HepG2 (cell line): ENCODE measurements at regions not wholly inside any gene's neighbourhood (a gene's known extent, or its start where the extent isn't known, plus 50 kb on each side); places are given as distances from the start of the nearest gene placed in this dataset.

Experiments used
- ATAC-seq: fragments of 200-7000 bp; cut with Tn5 transposase; 3 replicates; pipeline ENCODE4 v1.9.1; 2020; ENCODE audit warnings: mild to moderate bottlenecking, moderate library complexity
- BruUV-seq: library from RNA; stranded (reverse); fragments of 400-500 nt; replicated peaks from 2 replicates; lab custom pipeline; 2021; lab: Mats Ljungman, UMichigan
- CTCF ChIA-PET: fragments of 300-600 bp; formaldehyde crosslinking; extraction: SDS; loops from one replicate; lab custom pipeline; 2021; ENCODE audit warnings: low total read pairs, inconsistent platforms, low intra/inter-chr PET ratio; lab: Yijun Ruan, JAX
- POLR2A ChIA-PET: fragments of 350-600 bp; sonication (Branson Sonifier 250); formaldehyde crosslinking; loops from one replicate; lab custom pipeline; 2020; ENCODE audit warnings: antibody characterized with exemption, inconsistent platforms; lab: Yijun Ruan, JAX
- DNase-seq: peaks from one replicate; pipeline ENCODE4 v3.0.0-alpha.2; 2015; ENCODE audit warnings: low spot score
- FAIRE-seq: peaks from 3 replicates; lab custom pipeline; 2011; peaks lifted over from hg19 to GRCh38; lab: Jason Lieb, UNC
- H2AFZ ChIP-seq: one replicate; pipeline ENCODE4 v1.6.1; 2011; ENCODE audit warnings: low read length, inconsistent platforms
- H3K27ac ChIP-seq: fragments of 300-600 bp; 3 replicates; pipeline ENCODE4 v1.8.0; 2011; ENCODE audit warnings: mixed run types, mild to moderate bottlenecking, mixed read lengths, low read length, inconsistent platforms; ENCODE audit not compliant: insufficient read depth; ENCODE audit errors: extremely low read length
- H3K27me3 ChIP-seq, 2 experiments: fragments of 200-600 bp in 1 of 2; 2 replicates in 1 of 2; 3 replicates in 1 of 2; pipeline versions ENCODE4 v1.6.0 to v1.8.0; 2011; ENCODE audit warnings: low read length in 2 of 2, mild to moderate bottlenecking in 2 of 2, moderate library complexity in 2 of 2, inconsistent platforms in 1 of 2; ENCODE audit not compliant: insufficient read depth in 2 of 2, control insufficient read depth in 1 of 2
- H3K36me3 ChIP-seq, 2 experiments: fragments of 200-600 bp in 1 of 2; replicated peaks in 1 of 2; 2 replicates in 1 of 2; 3 replicates in 1 of 2; pipeline versions ENCODE4 v1.5.1 to v1.8.0; 2011; ENCODE audit warnings: low read length in 2 of 2, inconsistent platforms in 1 of 2; ENCODE audit not compliant: insufficient read depth in 2 of 2, control insufficient read depth in 1 of 2
- H3K4me1 ChIP-seq: 2 replicates; pipeline ENCODE4 v1.5.1; 2012; ENCODE audit warnings: low read length, inconsistent platforms; ENCODE audit not compliant: insufficient read depth
- H3K4me2 ChIP-seq: 2 replicates; pipeline ENCODE4 v1.6.0; 2011; ENCODE audit warnings: low read depth, low read length, inconsistent platforms
- H3K4me3 ChIP-seq, 3 experiments: fragments of 200-600 bp in 1 of 3; sonication (generic), shearing (Covaris generic) in 1 of 3; replicated peaks in 1 of 3; 2 replicates each; pipeline ENCODE4 v1.5.1; 2011 to 2016; ENCODE audit warnings: low read length in 3 of 3, inconsistent platforms in 2 of 3, low read depth in 2 of 3, mild to moderate bottlenecking in 2 of 3, control low read depth in 1 of 3, mixed read lengths in 1 of 3; ENCODE audit not compliant: insufficient read depth in 1 of 3
- H3K79me2 ChIP-seq: one replicate; pipeline ENCODE4 v1.6.1; 2011; ENCODE audit warnings: low read length, inconsistent platforms; ENCODE audit not compliant: insufficient read depth
- H3K9ac ChIP-seq: 2 replicates; pipeline ENCODE4 v1.6.0; 2011; ENCODE audit warnings: mild to moderate bottlenecking, low read depth, low read length, inconsistent platforms; ENCODE audit not compliant: insufficient read depth
- H3K9me3 ChIP-seq: 2 replicates; pipeline ENCODE4 v1.5.1; 2012; ENCODE audit warnings: mild to moderate bottlenecking, low read length
- H4K20me1 ChIP-seq: 2 replicates; pipeline ENCODE4 v1.6.0; 2011; ENCODE audit warnings: inconsistent platforms, mild to moderate bottlenecking, low read length, moderate library complexity; ENCODE audit not compliant: insufficient read depth
- CC2D1A ChIP-seq: sonication (generic); formaldehyde crosslinking; IDR thresholded peaks from 2 replicates; pipeline ENCODE4 v1.8.1; 2023; ENCODE audit warnings: mild to moderate bottlenecking, missing genetic modification reagents
- CENPT ChIP-seq: sonication (generic); formaldehyde crosslinking; IDR thresholded peaks from 2 replicates; pipeline ENCODE4 v1.8.0; 2022; ENCODE audit warnings: low read depth, mild to moderate bottlenecking, moderate library complexity, missing genetic modification reagents
- FOXA3 ChIP-seq: IDR thresholded peaks from 2 replicates; pipeline ENCODE4 v1.6.1; 2016; ENCODE audit warnings: missing genetic modification reagents, missing compliant biosample characterization
- IKZF1 ChIP-seq: fragments of 450-650 bp; IDR thresholded peaks from 2 replicates; pipeline ENCODE4 v1.7.1; 2016
- MIER3 ChIP-seq: IDR thresholded peaks from 2 replicates; pipeline ENCODE4 v1.6.1; 2016; ENCODE audit warnings: missing compliant biosample characterization, borderline replicate concordance
- NFYB ChIP-seq: sonication (generic); formaldehyde crosslinking; IDR thresholded peaks from 2 replicates; pipeline ENCODE4 v1.4.0; 2020; ENCODE audit warnings: missing genetic modification reagents
- YEATS4 ChIP-seq: sonication (generic); formaldehyde crosslinking; IDR thresholded peaks from 2 replicates; pipeline ENCODE4 v1.4.0; 2020; ENCODE audit warnings: missing genetic modification reagents, borderline replicate concordance
- ZNF674 ChIP-seq: sonication (generic); formaldehyde crosslinking; IDR thresholded peaks from 2 replicates; pipeline ENCODE4 v1.5.0; 2020; ENCODE audit warnings: low read depth, mild to moderate bottlenecking, missing genetic modification reagents
- whole genome bisulfite sequencing: methylation state at CpG from one replicate; pipeline ENCODE4 v1.1.6; 2017; ENCODE audit warnings: low lambda C conversion rate; 5-methylcytosine and 5-hydroxymethylcytosine counted together
- in situ Hi-C: cut with HindIII; loops from 2 replicates; pipeline ENCODE4 v1.10.0; 2017; ENCODE audit warnings: low pct_unique_long_range_greater_than_20kb; ENCODE audit not compliant: extremely low pct_ligation_motif_present
- intact Hi-C: fragments of 100-400 bp; cut with micrococcal nuclease; formaldehyde crosslinking; loops from one replicate; pipeline ENCODE4 v1.10.0; 2022; ENCODE audit not compliant: unreplicated experiment
- TF ChIP-seq, protein P1 (sequence below): sonication (generic); formaldehyde crosslinking; IDR thresholded peaks from 2 replicates; pipeline ENCODE4 v1.5.1; 2020; ENCODE audit warnings: missing genetic modification reagents, mild to moderate bottlenecking, borderline replicate concordance

DNA sequence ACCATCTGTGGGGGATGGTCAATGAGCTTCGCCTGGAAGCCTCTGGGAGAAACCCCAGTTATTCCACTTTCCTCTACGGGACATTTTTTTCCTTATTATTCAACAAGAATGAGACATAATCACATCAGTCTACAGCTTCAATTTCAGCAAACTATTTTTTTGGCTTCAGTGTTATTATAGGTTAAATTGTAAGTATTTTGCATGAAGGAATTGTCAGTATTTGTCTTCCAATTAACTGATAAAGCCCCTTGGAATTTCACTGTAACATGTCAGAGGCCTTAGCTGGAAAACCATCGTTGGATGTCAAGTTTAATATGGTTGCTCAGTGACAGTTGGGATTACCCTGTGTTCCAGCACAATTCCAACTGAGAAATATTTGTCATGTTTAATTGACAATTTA lies 480.9 kb upstream of the CHST9 start (continued):
- TF ChIP-seq, protein P1, sequence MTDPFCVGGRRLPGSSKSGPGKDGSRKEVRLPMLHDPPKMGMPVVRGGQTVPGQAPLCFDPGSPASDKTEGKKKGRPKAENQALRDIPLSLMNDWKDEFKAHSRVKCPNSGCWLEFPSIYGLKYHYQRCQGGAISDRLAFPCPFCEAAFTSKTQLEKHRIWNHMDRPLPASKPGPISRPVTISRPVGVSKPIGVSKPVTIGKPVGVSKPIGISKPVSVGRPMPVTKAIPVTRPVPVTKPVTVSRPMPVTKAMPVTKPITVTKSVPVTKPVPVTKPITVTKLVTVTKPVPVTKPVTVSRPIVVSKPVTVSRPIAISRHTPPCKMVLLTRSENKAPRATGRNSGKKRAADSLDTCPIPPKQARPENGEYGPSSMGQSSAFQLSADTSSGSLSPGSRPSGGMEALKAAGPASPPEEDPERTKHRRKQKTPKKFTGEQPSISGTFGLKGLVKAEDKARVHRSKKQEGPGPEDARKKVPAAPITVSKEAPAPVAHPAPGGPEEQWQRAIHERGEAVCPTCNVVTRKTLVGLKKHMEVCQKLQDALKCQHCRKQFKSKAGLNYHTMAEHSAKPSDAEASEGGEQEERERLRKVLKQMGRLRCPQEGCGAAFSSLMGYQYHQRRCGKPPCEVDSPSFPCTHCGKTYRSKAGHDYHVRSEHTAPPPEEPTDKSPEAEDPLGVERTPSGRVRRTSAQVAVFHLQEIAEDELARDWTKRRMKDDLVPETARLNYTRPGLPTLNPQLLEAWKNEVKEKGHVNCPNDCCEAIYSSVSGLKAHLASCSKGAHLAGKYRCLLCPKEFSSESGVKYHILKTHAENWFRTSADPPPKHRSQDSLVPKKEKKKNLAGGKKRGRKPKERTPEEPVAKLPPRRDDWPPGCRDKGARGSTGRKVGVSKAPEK = no peak
- TF ChIP-seq, all 625 proteins: peak for 0

DNA sequence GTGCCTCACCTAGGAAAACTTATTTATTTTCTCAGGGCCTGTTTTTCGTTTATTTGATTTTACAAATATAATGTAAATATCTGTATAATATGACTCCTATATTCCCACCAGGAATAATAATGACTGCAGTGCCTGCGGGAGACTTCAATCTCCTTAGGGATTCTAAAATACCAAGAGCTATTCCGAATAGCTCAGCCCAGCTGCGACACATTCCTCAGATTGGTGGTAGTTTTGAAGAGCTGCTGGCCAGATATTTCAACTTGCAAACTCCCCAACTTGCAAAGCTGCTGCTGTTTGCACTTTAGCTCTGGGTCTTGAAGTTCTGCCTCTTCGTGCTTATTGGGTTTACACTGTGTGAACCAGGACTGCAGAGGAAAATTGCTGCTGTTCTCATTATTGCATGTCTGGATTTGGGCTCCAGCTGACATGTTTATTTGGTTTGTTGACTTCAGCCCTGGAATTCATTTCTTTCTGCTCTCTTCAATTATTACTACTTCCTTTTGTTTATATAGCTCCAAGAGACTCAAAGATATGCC lies 480.2 kb upstream of the CHST9 start:
- WGBS = 10% methylated on average over 5 of the region's 5 CpGs

DNA sequence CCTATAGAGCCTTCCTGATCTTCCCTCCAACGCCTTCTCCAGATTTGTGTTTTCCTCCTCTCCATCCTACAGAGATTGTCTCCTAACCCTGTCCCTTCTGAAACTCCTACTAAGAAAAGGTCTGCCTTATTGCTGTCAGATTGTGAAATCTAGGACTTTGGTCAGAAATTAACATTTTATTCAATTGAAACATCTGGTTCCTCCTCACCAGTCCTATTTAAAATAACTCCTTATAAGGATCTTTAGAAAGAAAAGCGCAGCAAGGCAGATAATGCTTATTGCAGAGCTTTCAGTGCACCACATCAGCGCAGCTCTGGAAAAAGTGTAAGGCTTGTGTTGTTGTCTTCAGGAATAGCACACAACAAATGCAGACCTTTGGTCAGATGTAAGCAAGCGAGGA lies 477.8 kb upstream of the CHST9 start:
- no peak for DNase-seq
- Histone ChIP-seq H3K79me2 (no peaks in the 10 kb centered on the region), H4K20me1 (no peaks in the 10 kb centered on the region), H3K9ac (no peak overlapping the region), H3K4me3 (no peak overlapping the region), H3K4me1 (no peaks in the 10 kb centered on the region), H3K4me2 (no peak overlapping the region), H3K9me3 (no peaks in the 10 kb centered on the region), H3K27me3 (no peaks in the 10 kb centered on the region; a peak in 1 of 5 replicates), H3K27ac (no peak overlapping the region), H2AFZ (no peak overlapping the region), H3K36me3 (no peaks in the 10 kb centered on the region)
- BruUV-seq = no TSS peak
- ChIA-PET CTCF (no interaction called here), POLR2A (no interaction called here)
- TF ChIP-seq FOXA3 (CRISPR knock-in tag) (no peak), NFYB (no peak), YEATS4 (CRISPR knock-in tag) (no peak)
- WGBS = 27% methylated on average over 4 of the region's 4 CpGs
- FAIRE-seq = no peak
- no peak for ATAC-seq
- in situ Hi-C loops = no loop called here
- intact Hi-C loops = no loop called here

More for the DNA sequence above, 480.2 kb upstream of the CHST9 start:
- intact Hi-C loops = no loop called here
- DNase-seq (no peak), FAIRE-seq (no peak), ATAC-seq (no peak)
- H3K4me3 ChIP-seq = no peak overlapping the region
- no peak for TF ChIP-seq IKZF1
- no peak for TF ChIP-seq MIER3 (CRISPR knock-in tag)
- no peak for TF ChIP-seq CC2D1A (CRISPR knock-in tag)
- no peak for TF ChIP-seq CENPT (CRISPR knock-in tag)
- no peak for TF ChIP-seq ZNF674
- H2AFZ ChIP-seq = no peak overlapping the region
- H4K20me1 ChIP-seq = no peaks in the 10 kb centered on the region
- H3K9ac ChIP-seq = no peak overlapping the region
- no peaks in the 10 kb centered on the region for H3K4me1 ChIP-seq
- no peaks in the 10 kb centered on the region for H3K9me3 ChIP-seq
- H3K36me3 ChIP-seq = no peaks in the 10 kb centered on the region
- in situ Hi-C loops = no loop called here
- ChIA-PET POLR2A (interaction anchor here (0.6 kb wide), 1 partner anchor 513 kb away, joined by 3 read pairs; no protein-coding TSS in a partner anchor), CTCF (no interaction called here)
- no peak overlapping the region for H3K4me2 ChIP-seq
- BruUV-seq = no TSS peak
- H3K27ac ChIP-seq = no peak overlapping the region
- H3K79me2 ChIP-seq = no peaks in the 10 kb centered on the region
- no peaks in the 10 kb centered on the region; a peak in 1 of 5 replicates for H3K27me3 ChIP-seq
